ENCODE measurements at regions not wholly inside any gene's neighbourhood (a gene's known extent, or its start where the extent isn't known, plus 50 kb on each side); places are given as distances from the start of the nearest gene placed in this dataset.
"Not testable (repeated sequence)": the region's sequence is repeated elsewhere in the genome, so short reads cannot be mapped to it uniquely, and the experiment has no call there.

DNA sequence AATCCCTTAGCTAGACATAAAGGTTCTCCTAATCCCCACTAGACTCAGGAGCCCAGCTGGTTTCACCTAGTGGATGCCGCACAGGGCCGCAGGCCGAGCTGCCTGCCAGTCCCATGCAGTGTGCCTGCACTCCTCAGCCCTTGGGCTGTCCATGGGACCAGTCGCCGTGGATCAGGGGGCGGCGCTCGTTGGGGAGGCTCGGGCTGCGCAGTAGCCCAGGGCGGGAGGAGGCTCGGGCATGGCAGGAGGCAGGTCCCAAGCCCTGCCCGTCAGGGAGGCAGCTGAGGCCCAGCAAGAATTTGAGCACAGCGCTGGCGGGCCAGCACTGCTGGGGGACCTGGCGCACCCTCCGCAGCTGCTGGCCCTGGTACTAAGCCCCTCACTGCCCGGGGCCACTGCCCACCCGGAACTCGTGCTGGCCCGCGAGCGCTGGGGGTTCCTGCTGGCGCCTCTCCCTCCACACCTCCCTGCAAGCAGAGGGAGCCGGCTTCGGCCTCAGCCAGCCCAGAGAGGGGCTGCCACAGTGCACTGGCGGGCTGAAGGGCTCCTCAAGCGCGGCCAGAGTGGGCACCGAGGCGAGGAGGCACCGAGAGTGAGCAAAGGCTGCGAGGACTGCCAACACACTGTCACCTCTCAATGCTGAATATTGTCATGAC lies 307.8 kb downstream of the C6orf118 start:
- no peak for DNase-seq

DNA sequence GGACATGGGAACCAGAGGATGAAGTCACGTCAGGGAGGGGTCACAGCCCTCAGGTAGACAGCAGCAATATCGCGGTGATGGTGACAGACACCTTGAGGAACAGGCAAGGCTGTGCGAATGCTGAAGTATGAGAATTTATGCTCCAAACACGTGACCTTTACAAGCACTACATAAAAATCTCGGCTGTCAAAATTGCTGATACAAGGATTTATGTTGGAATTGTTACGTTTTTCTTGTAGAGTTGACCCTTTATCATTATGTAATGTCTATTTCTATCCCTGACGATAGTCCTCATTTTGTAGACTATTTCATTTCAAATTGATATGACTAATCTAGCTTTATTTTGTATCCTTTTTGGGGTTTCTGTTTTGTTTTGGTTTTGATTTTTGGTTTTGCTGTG lies 311.1 kb downstream of the C6orf118 start:
- DNase-seq, result no peak

DNA sequence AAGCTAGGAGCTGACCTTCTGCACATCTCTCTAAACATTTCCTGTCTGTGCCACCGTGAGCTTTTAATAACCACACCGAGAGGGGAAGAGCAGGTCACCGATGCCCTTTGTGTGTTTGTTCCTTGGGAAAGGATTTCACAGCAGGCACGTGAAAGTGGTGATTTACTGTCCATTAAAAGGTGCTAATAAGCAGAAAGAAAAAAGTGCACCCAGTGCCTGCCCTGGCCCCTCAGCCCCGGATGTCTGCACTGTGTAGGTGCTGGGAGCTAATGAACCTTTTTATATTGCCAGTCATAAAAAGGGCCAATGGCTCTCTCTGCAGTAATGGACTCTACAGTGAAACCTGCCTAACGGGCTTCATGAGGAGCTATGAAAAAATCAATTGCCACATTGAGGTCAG lies 312.6 kb downstream of the C6orf118 start:
- DNase-seq, result no peak

DNA sequence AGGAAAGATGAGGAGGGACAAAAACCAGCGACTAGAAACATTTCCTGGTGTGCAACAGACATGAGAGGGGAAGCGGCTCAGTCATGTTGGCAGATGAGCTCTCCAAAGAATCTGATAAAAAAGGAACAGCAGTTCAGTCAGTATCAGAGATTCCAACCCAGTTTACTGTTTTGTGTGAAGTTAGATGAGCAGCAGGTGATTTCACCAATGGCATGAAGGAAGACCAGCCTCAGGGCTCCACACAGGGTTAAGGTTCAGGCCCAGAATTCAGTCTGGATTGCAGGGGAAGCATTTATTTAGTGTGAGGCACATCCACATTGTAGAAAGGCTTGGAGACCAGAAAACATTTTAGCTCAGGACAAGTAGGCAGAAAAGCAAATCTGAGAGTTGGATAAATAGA lies 317.8 kb downstream of the C6orf118 start:
- no peak for DNase-seq

DNA sequence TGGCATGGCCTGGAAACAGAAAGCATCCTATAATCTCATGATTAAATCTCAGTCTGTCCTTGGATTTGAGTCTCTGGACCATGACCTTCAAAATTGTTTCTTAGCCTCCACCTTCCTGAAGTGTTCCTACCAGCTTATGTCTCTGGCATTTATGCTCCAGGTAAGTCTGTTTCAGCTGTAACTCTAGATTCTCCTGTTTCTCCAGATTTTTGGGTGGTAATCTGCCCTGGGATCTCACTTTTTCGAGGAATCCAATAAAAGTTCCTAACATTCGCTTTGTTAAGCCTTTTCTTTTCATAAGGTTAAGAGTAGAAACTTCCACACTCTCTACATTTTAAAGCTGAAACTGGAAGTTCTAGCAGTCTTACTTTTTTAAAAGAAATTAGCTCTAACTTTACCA lies 318.5 kb downstream of the C6orf118 start:
- no peak for DNase-seq

DNA sequence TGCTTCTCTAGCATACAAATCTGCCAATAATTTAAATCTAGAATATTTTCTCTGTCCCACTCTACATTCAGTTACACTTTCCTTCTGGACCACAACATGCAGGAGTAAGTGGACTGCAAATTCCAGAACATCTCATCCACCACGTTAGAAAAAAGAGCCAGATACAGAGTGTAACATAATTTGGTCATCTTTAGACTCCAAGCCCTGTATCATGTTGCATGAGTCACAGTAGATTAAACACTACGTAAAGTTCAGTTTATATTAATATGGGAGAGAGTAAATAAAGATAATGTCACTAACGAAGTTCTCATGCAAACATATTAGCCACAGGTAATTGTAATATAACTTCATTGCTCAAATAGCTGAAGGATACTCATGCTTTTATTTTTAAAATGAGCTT lies 327.0 kb downstream of the C6orf118 start:
- no peak for DNase-seq

DNA sequence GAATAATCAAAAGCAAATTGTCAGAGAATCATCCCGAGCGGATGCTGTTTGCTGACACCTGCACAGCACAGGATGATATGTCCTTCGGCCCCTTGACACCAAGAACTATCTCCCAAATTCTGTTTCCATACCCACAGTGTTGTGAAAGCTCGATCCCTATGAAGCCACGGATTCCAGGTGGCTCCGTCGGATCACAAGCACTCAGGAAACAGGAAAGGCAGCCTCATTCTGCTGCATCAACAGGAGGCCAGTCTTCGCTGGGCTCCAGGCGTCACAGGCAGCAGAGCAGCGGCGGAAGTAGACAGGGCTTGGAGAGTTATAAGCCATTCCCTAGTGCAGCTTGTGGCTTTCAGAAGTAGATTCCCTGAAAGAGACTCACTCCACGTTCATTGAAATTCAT lies 342.3 kb downstream of the C6orf118 start:
- no peak for DNase-seq

DNA sequence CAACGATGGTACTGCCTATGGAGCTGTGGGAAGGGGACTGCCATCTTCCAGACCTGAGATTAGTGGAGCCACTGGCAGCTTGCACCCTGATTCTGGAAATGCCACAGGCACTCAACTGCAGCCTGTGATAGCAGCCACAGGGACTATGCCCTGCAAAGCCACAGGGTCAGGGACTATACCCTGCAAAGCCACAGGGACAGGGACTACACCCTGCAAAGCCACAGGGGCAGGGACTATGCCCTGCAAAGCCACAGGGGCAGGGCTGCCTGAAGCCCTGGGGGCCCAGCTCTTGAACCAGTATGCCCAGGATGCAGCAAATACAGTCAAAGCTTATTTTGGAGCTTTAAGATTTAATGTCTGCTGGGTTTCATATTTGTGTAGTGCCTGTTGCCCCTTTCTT lies 346.6 kb downstream of the C6orf118 start:
- no peak for DNase-seq

DNA sequence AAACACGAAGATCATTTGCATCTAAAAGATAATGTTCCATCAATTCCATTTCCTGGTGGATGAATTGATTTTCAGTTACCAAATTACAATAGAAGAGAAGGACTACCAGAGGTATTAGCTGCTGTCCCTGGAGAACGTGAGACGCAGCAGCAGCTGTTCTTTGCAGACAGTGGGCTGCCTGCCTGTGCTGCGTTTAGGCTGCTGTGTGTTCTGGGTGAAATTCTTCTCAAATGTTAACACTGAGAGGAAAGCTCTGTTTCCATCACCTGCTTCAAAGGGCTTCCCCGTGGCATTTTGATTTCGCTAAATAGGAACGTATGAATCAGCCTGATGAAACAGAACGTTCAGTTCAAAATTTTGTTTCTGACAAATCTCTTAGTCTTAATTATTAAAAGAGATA lies 362.2 kb downstream of the C6orf118 start:
- no peak for DNase-seq

DNA sequence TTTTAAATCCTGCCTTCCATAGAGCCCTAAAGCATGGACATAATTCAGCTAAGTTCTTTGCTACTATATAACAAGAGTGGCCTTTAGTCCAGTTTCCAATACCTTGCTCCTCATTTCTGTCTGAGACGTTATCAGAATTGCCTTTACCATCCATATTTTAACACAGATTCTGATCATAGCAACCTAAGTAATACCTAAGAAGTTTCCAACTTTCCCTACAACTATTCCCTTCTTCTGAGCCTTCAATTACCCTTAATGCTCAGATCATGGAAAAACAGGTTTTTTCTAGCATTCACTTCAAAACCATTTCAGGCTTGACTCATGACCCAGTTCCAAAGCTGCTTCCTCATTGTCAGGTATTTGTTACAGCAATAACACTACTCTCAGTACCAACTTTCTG lies 367.1 kb downstream of the C6orf118 start:
- no peak for DNase-seq

DNA sequence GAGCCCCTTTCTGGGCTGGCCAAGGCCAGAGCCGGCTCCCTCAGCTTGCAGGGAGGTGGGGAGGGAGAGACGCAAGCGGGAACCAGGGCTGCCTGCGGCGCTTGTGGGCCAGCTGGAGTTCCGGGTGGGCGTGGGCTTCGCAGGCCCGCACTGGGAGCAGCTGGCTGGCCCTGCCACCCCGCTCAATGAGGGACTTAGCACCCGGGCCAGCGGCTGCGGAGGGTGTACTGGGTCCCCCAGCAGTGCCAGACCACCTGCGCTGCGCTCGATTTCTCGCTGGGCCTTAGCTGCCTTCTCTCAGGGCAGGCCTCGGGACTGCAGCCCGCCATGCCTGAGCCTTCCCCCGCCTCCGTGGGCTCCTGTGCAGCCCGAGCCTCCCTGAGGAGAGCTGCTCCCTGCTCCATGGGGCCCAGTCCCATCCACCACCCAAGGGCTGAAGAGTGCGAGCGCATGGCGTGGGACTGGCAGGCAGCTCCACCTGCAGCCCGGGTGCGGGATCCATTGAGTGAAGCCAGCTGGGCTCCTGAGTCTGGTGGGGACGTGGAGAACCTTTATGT lies 376.1 kb downstream of the C6orf118 start:
- DNase-seq, result not testable (repeated sequence)

DNA sequence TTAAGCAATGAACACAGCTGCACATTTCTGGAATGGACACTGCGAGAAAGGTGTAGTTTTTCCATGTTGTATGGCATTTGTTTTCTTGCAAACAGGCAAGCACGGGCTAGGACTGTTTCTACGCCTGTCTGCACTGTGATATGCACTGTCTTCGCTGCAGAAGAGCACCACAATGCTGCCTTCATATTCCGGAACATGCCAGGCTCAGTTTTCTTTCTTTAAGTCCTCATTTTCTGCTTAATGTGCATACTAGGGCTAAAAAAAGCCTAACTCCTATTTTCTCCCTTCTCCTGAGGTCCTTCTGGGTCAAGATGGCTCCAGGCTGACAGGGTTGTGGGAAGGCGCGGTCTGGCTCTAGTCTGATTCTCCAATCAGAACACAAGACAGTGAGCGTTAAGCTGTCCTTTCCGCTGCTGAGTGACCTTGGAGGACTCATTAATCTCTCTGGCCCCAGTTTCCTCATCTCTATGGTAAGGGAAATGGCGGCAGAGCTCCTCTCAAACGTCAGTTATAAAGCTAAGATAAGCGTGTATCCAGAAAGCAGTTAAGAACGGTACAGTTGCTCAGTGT lies 379.9 kb downstream of the C6orf118 start:
- no peak for DNase-seq

DNA sequence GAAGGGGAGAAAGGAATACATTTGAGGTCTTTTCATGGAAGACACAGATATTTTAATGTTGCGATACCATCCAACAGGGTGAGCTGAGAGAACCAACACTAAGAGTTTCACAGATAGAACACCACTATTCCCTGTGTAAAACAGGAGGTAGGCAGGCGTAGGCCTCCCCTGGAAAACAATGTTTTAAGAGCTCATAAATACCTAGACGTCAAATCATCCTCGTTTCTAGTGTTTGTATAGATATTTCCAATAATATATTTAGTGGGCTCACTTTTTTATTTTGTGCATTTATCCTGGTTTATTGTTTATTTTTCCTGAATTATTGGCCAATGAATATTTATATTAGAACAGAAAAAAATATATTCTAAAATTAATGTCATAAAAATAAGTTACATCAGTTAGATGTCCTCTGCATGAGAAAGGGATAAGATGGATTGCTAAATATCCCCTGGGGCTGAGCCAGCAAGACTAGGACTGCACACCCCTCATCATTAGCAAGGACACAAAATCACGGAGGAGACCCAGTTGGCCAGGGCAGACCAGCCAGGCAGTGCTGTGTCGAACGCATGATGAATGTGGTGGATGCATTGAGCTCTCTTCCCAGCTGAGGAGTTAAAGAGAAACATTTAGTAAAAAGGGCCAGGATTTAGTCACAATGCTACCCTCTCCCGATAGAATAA lies 380.5 kb downstream of the C6orf118 start:
- DNase-seq, result no peak

DNA sequence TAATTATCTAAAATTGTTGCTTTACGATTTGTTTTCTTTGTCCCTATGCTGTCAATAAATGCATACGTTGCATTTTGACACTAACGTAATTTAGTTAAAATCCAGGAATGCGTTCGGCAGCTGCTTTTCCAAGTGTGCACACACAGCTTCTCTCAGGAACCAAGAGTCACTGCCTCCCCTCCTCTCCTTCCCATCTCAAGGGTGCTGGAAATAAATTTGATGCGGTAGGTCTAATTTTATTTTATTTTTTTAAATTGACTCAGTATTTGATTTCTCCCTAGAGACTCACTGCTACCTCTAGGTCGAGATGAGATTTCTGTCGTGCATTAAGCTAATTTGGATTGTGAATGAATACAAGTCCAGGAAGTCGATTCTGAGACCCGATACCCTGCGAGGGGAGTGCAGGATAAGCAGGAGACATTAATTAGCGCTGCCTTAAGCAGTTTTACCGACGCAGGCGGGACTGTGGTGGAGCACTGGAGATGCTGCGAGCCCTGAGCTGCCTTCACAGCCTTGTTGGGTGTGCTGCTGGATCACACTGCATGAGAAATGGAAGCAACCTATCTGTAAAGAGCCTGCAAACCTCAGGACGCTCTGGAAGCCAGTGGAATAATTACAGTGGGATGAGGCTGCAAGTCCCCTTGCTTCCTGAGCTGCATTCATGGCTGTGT lies 381.2 kb downstream of the C6orf118 start:
- DNase-seq, result no peak

DNA sequence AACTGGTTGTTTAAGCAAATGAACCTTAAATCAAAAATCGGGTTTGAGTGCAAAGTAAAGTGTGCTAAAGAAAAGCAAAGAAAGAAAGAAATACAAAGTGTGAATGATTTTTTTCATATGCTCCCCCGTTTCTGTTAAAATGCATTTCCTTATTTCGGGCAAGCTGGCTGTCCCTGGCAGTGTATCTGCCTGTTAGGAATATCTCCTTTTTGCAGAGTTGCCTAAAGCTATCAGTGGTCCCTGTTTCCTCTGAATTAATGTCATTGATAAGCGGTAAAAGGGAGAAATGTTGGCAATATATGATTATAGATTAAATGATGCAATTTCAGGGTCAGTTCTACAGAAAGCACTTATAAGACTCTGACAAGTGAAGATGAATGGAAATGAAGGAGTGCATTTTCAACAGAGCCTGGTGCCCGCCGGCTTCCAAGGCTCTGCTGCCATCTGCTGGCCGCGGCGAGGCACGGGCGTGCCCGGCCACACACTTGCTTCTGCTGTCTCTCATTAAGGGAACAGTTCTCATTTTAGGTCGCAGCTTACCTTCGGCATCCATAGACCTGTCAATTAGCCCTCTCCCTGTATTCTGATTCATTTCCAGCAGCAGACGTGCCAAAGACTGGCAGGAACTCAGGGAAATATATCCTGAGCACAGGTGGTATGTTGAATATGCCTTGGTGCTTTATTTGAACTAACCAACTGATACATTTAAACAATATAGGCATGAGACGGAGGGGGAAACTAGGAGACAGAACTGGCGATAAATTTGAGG lies 381.9 kb downstream of the C6orf118 start:
- no peak for DNase-seq

DNA sequence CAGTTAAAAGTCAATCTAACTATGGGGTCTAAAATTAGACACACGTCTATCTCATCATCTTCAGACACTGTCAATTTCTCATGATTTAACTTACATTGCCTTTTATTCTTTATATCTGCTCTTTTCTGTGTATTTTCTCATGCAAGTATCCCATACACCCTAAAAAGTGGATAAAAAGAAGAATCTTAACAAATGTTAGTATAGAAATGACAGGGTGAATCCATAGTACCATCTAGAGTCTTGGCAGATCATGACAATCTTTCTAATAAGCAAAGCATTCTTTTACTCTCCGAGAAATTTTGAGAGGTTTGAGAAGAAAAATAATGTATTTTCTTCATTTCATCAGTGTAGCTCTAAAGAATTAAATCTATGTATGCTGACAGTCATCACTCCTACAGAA lies 382.7 kb downstream of the C6orf118 start:
- no peak for DNase-seq

DNA sequence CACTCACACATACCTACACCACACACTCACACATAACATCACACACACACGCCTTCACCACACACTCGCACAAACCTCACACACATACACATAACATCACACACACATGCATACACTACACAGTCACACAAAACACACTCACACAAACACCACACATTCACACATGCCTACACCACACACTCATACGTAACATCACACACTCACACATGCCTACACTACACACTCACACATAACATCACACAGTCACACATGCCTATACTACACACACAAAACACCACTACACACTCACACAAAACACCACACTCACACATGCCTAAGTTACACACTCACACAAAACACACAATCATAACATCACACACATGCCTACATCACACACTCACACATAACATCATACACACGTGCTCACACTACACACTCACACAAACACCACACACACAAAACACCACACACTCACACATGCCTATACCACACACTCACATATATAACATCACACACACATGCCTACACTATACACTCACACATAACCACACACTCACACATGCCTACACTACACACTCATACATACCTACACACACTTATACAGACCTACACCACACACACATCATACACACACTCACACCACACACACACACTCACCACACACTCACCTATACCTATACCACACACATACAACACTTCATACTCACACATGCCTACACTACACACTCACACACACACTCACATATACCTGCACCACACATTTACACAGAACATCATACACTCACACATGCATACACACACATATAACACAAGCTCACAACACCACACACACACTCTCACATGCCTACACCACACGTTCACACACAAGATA lies 383.5 kb downstream of the C6orf118 start:
- DNase-seq, result no peak

DNA sequence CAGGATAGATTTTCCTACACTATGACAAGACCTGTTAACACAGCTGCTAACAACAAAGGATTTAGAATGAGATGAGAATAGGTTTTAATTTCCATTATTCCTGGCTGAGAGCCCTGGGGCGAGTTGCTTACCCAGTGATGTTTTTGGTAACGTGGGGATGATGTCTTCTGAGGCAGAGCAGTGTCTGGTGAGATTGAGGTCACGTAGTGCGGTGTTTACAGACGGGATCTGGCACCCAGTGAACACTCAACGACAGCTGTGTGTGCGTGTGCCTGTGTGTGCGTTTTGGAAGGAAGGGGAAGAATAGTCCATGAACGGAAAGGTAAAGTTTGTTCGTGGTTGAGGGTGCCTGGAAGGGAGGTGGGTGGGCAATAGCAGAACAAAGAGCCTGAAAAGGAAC lies 384.7 kb downstream of the C6orf118 start:
- no peak for DNase-seq

DNA sequence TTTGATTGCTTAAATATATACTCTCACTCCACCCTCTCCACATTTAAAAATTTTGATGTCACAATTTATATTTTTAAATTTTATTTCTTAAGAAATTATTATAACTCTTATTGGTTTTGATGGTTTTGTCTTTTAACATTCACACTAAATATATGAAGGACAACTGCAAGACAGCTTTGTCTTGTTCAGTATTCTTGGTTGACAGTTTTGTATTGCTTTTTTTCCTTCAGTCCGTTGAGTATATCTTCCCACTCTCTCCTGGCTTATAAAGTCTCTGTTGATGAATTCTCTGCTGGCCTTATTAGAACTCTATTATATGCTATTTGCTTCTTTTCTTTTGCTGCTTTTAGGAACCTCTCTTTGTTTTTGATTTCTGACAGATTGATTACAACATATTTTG lies 392.2 kb downstream of the C6orf118 start:
- no peak for DNase-seq

DNA sequence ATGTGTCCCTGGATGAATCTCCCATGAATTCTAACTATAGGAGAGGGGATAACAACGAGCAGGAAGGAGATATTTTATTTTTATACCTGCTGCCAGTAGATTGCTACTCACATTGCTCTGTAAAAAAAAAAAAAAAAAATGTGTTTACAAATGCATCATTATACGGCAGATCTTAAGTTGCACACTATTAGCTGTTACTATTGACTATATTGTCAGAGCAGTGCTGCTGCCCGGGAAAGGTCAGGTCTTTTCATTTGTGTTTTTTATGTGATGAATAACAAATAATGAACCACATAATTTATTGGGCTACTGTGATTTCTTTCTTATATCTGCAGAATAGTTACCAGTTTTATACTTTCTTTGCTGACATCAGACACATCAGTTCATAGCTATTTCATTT lies 393.3 kb downstream of the C6orf118 start:
- no peak for DNase-seq

DNA sequence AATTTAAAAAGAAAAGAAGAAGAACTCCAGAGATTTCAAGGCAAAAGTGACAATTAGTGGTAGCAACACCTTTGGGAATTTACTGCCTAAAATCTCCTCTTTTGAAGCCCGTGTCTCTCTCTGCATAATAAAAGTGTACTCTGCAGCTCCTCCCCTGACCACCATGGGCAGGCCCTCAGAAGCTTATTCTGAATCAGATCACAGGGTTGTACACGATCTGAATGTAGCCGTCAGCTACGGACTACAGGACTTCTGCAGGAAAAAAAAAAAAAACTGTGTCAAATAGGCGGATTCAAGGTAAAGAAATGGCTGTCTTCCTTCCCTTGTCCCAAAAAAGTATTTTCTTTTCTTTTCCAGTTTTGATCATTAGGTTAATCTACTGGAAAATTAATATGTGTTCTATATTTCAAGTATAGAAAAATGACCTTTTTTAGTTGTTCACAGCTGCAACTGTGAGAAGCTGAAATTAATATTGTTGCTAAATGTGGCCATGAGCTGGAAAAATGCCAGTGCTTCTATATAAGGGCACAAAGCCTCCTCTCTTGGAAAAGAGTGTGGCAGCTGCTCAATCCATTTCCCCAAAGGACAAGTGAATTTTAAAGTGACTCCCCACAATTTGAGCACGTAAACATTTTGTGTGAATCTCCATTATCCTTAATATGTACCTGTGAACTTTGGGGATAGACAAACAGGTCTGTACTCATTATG lies 397.4 kb downstream of the C6orf118 start:
- no peak for DNase-seq

Data from DMS 273 treated with DMSO at 0.1 percent for 48 hours (cell line).